Fibroblast of villous mesenchyme (primary cell): ENCODE measurements at regions not wholly inside any gene's neighbourhood (a gene's known extent, or its start where the extent isn't known, plus 50 kb on each side); places are given as distances from the start of the nearest gene placed in this dataset.
A peak's percentile ranks its signal among the peaks of the same experiment; 100 is the strongest.
"Not testable (repeated sequence)": the region's sequence is repeated elsewhere in the genome, so short reads cannot be mapped to it uniquely, and the experiment has no call there.

Experiments
- DNase-seq: peaks from one replicate; pipeline ENCODE4 v3.0.0-alpha.2; 2010; ENCODE audit warnings: low read depth
- H3K4me3 ChIP-seq: 2 replicates; pipeline ENCODE4 v1.5.1; 2011; ENCODE audit warnings: low read depth, mild to moderate bottlenecking, low read length
- TF ChIP-seq, protein P1 (sequence below): IDR thresholded peaks from 2 replicates; pipeline ENCODE4 v1.5.1; 2012; ENCODE audit warnings: low read depth, mild to moderate bottlenecking, low read length; ENCODE audit not compliant: insufficient read depth

DNA sequence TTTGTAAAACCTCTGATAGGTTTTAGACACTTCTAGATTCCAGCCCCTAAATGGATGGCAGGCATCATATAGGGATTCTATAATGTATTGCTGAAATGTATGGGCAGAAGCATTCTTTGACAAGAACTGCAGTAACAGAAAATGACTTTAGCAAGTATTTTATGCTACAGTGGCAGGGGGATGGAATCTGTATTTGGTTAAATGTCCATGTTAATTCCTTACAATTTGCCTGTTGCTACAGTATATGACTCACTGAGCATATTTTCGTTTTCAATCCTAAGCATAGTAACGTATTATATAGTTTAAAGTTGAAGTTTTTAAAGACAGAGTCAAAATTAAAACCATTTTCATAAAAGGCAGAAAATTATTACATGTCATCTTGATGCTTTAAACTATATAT lies 150.1 kb downstream of the MEX3B start:
- TF ChIP-seq, protein P1, sequence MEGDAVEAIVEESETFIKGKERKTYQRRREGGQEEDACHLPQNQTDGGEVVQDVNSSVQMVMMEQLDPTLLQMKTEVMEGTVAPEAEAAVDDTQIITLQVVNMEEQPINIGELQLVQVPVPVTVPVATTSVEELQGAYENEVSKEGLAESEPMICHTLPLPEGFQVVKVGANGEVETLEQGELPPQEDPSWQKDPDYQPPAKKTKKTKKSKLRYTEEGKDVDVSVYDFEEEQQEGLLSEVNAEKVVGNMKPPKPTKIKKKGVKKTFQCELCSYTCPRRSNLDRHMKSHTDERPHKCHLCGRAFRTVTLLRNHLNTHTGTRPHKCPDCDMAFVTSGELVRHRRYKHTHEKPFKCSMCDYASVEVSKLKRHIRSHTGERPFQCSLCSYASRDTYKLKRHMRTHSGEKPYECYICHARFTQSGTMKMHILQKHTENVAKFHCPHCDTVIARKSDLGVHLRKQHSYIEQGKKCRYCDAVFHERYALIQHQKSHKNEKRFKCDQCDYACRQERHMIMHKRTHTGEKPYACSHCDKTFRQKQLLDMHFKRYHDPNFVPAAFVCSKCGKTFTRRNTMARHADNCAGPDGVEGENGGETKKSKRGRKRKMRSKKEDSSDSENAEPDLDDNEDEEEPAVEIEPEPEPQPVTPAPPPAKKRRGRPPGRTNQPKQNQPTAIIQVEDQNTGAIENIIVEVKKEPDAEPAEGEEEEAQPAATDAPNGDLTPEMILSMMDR, result no peak
- H3K4me3 ChIP-seq, result no peak overlapping the region
- no peak for DNase-seq

DNA sequence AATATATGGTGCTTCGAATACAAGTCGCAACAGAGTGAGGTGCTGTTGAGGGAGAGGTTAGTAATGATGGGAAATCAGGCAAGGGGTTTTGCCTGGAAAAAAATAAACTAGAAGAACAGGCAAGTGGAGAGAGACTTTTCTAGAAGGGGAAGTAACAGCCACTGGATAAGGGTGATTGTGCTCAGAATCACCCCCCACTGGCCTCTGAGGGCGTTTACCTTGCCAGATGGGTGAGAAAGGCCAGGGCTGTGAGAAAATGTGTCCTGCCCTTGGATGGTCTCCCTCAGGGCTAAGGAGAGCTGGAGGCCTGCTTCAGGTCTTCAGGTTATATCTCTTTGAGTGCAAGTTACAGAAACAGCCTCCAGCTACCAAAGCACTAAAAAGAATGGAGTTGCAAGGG lies 151.8 kb downstream of the MEX3B start:
- TF ChIP-seq, protein P1, result no peak

DNA sequence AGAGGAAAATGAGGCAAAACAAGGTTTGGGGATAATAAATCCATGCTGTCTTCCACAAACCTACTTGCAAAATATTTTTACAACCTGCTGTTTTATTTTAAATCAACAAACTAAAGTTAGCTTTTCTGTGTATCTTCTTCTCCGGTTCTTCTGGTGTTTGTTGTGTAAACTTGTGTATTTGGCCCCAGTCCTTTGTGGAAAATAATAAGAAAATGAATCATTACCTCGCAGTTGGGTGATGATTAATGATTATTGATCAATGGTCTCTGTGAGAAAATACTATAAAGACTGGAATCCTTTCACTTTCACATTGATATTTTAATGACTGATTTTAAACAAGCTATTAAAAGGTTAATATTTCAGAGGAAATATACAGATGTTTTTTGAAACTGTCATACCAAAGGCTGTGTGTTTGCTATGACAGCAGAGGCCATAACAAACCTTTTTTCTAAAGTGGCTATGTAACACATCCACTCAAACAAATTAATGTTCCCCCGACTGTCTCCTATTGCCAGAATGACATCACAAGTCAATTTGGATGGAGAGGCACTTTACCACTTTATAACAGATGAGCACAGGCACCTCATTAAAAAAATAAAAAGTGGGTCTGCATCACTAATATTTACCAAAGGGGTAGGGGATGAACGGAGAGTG lies 152.5 kb downstream of the MEX3B start:
- no peak overlapping the region for H3K4me3 ChIP-seq
- DNase-seq, result peak; percentile 11
- TF ChIP-seq, protein P1, result no peak

More for the DNA sequence above, 151.8 kb downstream of the MEX3B start:
- DNase-seq, result no peak
- H3K4me3 ChIP-seq, result no peak overlapping the region

DNA sequence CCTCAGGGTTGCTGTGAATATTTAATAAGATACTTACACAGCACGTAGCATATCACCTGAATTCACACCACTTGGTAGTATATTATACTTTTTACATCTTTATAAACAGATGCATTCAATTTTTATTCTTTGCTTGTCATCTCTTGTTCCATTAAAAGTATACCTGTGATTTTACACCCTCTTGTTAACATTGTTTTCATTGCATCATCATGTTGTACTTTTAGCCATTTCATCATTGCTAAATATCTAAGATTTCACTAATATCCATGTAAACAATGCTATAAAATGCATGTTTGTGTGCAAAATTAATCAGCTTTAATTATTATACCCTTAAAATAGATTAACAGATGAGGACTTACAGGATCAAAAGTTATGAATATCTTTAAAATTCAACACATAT lies 155.3 kb downstream of the MEX3B start:
- TF ChIP-seq, protein P1, result no peak
- no peak for DNase-seq
- no peak overlapping the region for H3K4me3 ChIP-seq

DNA sequence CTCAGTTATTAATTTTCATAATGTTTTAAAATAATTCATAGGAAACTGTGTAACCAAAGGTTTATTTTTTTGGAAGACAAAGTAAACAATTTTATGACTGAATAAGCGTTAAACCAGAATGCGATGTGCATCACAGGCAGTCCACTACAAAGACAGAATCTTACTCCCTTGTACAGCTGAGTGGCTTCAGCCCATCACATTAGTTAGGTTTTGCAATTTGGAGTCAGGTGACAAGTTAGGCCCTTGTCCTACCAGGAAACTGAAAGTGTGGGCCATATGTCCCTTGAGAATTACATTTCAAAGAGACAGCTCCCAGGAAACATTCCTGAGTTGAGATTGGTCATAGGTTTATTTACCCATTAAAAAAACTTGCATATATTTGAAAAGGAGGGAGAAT lies 156.3 kb downstream of the MEX3B start:
- TF ChIP-seq, protein P1, result no peak
- DNase-seq, result peak; percentile 5
- H3K4me3 ChIP-seq, result no peak overlapping the region

DNA sequence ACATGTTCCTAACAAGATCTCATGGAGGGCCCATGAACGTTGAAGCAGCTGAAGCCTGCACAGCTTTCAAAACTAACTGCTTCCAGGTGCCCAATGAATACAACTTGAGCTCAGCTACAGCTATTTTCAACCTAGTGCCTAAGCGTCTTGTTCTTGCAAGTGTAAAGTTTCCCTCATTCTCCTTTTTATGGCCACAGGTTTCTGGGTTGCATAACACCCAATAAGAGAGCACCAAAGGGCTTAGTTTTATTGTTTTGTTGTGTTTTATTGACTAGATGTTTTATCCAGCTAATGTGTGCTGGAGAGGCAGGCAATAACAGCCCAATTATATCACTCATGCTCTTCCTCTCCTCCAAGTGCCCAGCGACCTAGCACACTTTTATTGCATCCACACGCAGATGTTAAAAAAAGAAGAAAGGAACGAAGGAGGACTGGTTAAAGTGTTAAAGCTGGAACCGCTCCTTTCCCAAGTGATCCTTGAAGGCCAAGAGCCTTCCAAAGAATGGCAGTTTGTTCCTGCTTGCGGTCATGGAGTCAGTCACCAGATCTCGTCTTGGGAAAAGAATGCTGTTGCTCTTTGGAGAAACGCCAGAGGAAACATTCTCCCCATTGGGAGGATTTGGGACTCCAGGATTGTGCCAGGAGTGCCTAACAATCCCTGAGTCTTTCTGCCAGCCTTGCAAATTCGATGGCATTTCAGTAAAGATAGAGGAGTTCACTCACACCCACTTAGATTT lies 156.9 kb downstream of the MEX3B start:
- TF ChIP-seq, protein P1, result no peak
- DNase-seq, result peak; percentile 28
- no peak overlapping the region for H3K4me3 ChIP-seq

DNA sequence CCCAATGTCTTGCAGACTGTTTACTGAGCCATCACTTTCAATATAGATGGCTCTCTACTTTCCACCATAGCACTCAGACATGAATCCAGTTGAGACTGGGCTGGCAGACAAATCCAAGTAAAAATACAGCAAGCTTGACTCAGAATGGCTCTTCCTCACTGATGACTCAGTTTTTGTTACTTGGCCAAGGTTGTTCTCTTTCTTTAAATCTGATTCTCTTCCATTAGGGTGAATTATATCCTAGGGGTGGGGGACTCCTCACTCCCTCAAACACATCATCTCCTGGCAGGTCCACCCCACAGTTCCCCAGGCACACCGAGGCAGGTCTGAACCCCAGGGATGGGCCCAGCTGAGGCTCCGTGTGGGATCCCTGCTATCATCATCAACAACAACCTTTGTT lies 157.9 kb downstream of the MEX3B start:
- TF ChIP-seq, protein P1, result no peak
- H3K4me3 ChIP-seq, result no peak overlapping the region
- no peak for DNase-seq

DNA sequence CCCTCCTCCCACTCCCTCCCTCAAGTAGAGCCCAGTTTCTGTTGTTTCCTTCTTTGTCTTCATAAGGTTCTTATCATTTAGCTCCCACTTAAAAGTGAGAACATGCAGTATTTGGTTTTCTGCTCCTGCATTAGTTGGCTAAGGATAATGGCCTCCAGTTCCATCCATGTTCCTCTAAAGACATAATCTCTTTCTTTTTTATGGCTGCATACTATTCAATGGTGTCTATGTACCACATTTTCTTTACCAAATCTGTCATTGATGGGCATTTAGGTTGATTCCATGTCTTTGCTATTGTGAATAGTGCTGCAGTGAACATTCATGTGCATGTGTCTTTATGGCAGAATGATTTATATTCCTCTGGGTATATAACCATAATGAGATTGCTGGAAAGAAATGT lies 158.6 kb downstream of the MEX3B start:
- not testable (repeated sequence) for DNase-seq, H3K4me3 ChIP-seq
